Right lobe of liver (tissue), 4 donors: ENCODE measurements at regions not wholly inside any gene's neighbourhood (a gene's known extent, or its start where the extent isn't known, plus 50 kb on each side); places are given as distances from the start of the nearest gene placed in this dataset.

Experiments used
- CTCF ChIP-seq, 4 donors: fragments of 200-600 bp in 3 of 4; fragments of 450-650 bp in 1 of 4; IDR thresholded peaks; one replicate each; pipeline versions ENCODE4 v1.5.1 to v1.8.0; 2016 to 2022; ENCODE audit warnings: antibody characterized with exemption in 4 of 4, mild to moderate bottlenecking in 2 of 4
- POLR2A ChIP-seq: fragments of 450-650 bp; IDR thresholded peaks from one replicate; pipeline ENCODE4 v1.6.1; 2017; ENCODE audit warnings: antibody characterized with exemption, mild to moderate bottlenecking
- donor health status: DM: no; HTN: no; CAD: no.
- donor health status: DM: no; HTN: no; CAD: no.
- donor health status: DM: no; HTN: yes; CAD: no.

GRCh38 chr13:84831666-84832657 is 949.7 kb upstream of the SLITRK1 start:
- TF ChIP-seq CTCF (IDR thresholded peaks at IDR 0.05) = no peak
- TF ChIP-seq POLR2A = no peak
